A673 (cell line): ENCODE measurements at regions not wholly inside any gene's neighbourhood (a gene's known extent, or its start where the extent isn't known, plus 50 kb on each side); places are given as distances from the start of the nearest gene placed in this dataset.

Experiments used
- BruUV-seq: library from RNA; stranded (reverse); fragments of 400-500 nt; replicated peaks from 2 replicates; lab custom pipeline; 2021; lab: Mats Ljungman, UMichigan
- CTCF ChIA-PET: fragments of 300-600 bp; sonication (Branson Sonifier 250); formaldehyde crosslinking; loops from one replicate; lab custom pipeline; 2022; ENCODE audit warnings: antibody characterized with exemption; lab: Charles Lee
- POLR2A ChIA-PET: fragments of 300-600 bp; sonication (Branson Sonifier 250); formaldehyde crosslinking; loops from one replicate; lab custom pipeline; 2022; ENCODE audit warnings: antibody characterized with exemption; ENCODE audit not compliant: low non-redundant PET; lab: Charles Lee
- DNase-seq: peaks from one replicate; pipeline ENCODE4 v3.0.0-alpha.2; 2015; ENCODE audit warnings: low spot score
- H3K27ac ChIP-seq: fragments of 200-600 bp; sonication (generic); 2 replicates; pipeline ENCODE4 v1.5.1; 2016; ENCODE audit warnings: mixed run types, low read depth, mild to moderate bottlenecking, mixed read lengths, antibody characterized with exemption, low read length; ENCODE audit not compliant: poor library complexity, severe bottlenecking
- H3K27me3 ChIP-seq: fragments of 200-600 bp; sonication (generic); replicated peaks from 2 replicates; pipeline ENCODE4 v1.6.1; 2017; ENCODE audit warnings: mixed run types, low read depth, mild to moderate bottlenecking, mixed read lengths, antibody characterized with exemption, low read length; ENCODE audit not compliant: insufficient read depth, poor library complexity
- H3K36me3 ChIP-seq: fragments of 200-600 bp; sonication (generic); 2 replicates; pipeline ENCODE4 v1.6.1; 2016; ENCODE audit warnings: mixed run types, mild to moderate bottlenecking, mixed read lengths, antibody characterized with exemption, low read length; ENCODE audit not compliant: insufficient read depth, poor library complexity, severe bottlenecking
- H3K4me1 ChIP-seq: fragments of 200-600 bp; sonication (generic); 2 replicates; pipeline ENCODE4 v1.6.1; 2017; ENCODE audit warnings: mixed run types, mild to moderate bottlenecking, mixed read lengths, antibody characterized with exemption, low read length; ENCODE audit not compliant: insufficient read depth, poor library complexity, severe bottlenecking
- H3K4me3 ChIP-seq: fragments of 200-600 bp; sonication (generic); 2 replicates; pipeline ENCODE4 v1.5.1; 2016; ENCODE audit warnings: low read depth, mixed run types, mild to moderate bottlenecking, mixed read lengths, low read length; ENCODE audit not compliant: poor library complexity, severe bottlenecking
- H3K9me3 ChIP-seq: fragments of 200-600 bp; sonication (generic); 2 replicates; pipeline ENCODE4 v1.6.1; 2016; ENCODE audit warnings: mixed run types, low read depth, mild to moderate bottlenecking, mixed read lengths, antibody characterized with exemption, low read length; ENCODE audit not compliant: poor library complexity, severe bottlenecking
- EZH2 ChIP-seq: fragments of 200-600 bp; sonication (generic); IDR thresholded peaks from 2 replicates; pipeline ENCODE4 v1.6.1; 2017; ENCODE audit warnings: borderline replicate concordance, low read depth, mild to moderate bottlenecking, mixed read lengths, antibody characterized with exemption, low read length; ENCODE audit not compliant: poor library complexity, severe bottlenecking
- intact Hi-C: fragments of 100-400 bp; cut with micrococcal nuclease; formaldehyde crosslinking; loops from one replicate; pipeline ENCODE4 v1.10.0; 2022; ENCODE audit not compliant: unreplicated experiment
- TF ChIP-seq, protein P1 (sequence below): fragments of 300-800, 200-600 bp; sonication (generic); conservative IDR thresholded peaks from 2 replicates; pipeline ENCODE4 v1.5.1; 2017; ENCODE audit warnings: low read depth, mild to moderate bottlenecking, antibody characterized with exemption, low read length, moderate library complexity, mixed read lengths

DNA sequence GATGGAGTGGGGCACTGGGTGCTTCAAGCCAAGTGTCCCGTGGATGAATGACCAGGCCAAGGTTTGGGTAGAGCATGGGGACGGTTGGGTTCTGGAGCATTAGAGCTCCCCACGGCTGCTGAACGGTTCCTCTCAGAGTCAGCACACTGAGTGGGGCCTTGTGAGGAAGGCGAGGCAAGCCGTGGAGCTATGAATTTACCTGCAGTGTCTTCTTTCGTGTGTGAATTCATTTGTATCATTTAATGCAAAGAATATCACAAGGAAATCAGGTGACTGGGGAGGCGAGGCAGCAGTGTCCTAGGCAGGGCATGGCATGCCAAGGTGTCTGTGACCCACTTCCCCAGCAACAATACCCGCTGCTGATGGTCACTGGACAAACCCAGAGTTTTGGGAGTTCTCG is 343.5 kb upstream of the B3GAT1 start:
- Histone ChIP-seq H3K27ac (no peak overlapping the region), H3K36me3 (no peaks in the 10 kb centered on the region), H3K9me3 (no peaks in the 10 kb centered on the region), H3K4me1 (no peaks in the 10 kb centered on the region), H3K27me3 (no peaks in the 10 kb centered on the region), H3K4me3 (no peak overlapping the region)
- no peak for DNase-seq
- ChIA-PET POLR2A (no interaction called here), CTCF (no interaction called here)
- no TSS peak for BruUV-seq
- intact Hi-C loops: no loop called here
- no peak for TF ChIP-seq EZH2

DNA sequence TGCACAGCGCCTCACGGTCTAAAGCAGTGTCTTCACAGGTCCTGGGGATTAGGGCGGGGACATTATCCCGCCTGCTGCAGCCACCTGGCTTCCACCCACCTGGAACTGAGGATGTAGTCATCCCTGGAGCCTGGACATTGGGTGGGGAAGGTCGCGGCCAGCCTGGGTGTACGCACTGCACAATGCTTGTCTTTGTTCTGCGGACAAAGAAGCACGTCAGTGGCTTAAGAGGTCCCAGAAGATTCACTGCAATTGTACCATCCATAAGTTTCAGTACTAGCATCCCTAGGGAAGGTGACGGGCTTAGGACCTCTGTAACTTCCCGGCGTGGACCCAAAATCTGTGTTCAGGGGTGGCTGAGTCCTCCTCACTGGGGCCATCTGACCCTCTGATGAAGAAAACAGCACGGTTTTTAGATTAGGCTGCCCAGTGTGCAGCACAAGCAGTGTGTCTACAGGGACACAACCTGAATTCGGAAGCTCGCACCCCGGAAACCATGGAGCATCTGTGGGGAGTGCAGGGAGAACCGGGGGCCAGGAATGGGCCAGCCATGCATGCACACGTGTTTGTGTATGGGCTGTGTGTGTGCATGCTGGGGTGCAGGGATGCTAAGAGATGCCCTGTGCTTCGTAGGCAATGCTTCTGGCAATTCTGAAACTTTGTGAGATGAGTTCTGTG is 342.6 kb upstream of the B3GAT1 start:
- DNase-seq: no peak
- no peak overlapping the region for H3K4me3 ChIP-seq
- H3K27ac ChIP-seq: no peak overlapping the region
- no peak for TF ChIP-seq EZH2
- TF ChIP-seq, protein P1, sequence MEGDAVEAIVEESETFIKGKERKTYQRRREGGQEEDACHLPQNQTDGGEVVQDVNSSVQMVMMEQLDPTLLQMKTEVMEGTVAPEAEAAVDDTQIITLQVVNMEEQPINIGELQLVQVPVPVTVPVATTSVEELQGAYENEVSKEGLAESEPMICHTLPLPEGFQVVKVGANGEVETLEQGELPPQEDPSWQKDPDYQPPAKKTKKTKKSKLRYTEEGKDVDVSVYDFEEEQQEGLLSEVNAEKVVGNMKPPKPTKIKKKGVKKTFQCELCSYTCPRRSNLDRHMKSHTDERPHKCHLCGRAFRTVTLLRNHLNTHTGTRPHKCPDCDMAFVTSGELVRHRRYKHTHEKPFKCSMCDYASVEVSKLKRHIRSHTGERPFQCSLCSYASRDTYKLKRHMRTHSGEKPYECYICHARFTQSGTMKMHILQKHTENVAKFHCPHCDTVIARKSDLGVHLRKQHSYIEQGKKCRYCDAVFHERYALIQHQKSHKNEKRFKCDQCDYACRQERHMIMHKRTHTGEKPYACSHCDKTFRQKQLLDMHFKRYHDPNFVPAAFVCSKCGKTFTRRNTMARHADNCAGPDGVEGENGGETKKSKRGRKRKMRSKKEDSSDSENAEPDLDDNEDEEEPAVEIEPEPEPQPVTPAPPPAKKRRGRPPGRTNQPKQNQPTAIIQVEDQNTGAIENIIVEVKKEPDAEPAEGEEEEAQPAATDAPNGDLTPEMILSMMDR: no peak
- intact Hi-C loops: no loop called here
- H3K27me3 ChIP-seq: no peaks in the 10 kb centered on the region
- ChIA-PET POLR2A (no interaction called here), CTCF (no interaction called here)
- BruUV-seq: no TSS peak
- H3K9me3 ChIP-seq: no peaks in the 10 kb centered on the region
- no peaks in the 10 kb centered on the region for H3K4me1 ChIP-seq
- H3K36me3 ChIP-seq: no peaks in the 10 kb centered on the region

DNA sequence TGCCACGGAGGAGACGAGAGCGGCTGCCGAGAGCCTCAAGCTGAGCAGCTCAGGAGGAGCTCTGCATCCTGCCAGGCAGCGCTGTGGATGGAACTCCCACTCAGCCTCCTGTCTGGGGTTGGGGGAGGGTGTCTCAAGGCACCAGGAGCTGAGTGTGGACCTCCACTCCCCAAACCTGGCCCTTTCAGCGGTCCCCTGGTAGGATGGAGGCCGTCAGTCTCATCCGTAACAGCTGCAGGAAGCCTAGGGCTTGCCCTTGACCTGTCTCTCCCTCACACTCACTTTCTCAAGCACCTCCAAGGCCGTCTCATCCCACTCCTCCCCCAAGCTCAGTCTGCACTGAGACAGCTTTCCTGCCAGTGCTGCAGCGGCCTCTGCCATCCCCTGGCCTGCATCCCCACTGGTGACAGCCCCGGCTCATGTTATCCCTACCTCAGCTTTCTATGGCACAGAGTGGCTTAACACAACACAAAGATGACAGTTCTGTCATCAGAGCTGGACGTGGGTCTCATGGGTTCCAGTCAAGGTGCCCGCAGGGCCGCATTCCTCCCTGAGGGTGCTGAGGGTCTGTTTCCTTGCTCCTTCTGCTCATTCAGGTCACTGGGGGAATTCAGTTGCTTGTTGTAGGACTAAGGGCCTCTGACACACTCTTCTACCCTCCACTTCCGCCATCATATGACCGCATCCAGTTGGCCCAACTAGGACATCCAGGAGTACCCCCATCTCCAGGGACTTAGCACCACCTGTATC is 341.9 kb upstream of the B3GAT1 start:
- DNase-seq: no peak
- Histone ChIP-seq H3K4me3 (no peak overlapping the region), H3K27me3 (no peaks in the 10 kb centered on the region), H3K4me1 (no peaks in the 10 kb centered on the region), H3K36me3 (no peaks in the 10 kb centered on the region), H3K9me3 (no peaks in the 10 kb centered on the region), H3K27ac (no peak overlapping the region)
- POLR2A ChIA-PET: no interaction called here
- no TSS peak for BruUV-seq
- CTCF ChIA-PET: no interaction called here
- no peak for TF ChIP-seq EZH2
- TF ChIP-seq, protein P1: no peak
- intact Hi-C loops: no loop called here
